GM18508 (cell line): ENCODE measurements at regions not wholly inside any gene's neighbourhood (a gene's known extent, or its start where the extent isn't known, plus 50 kb on each side); places are given as distances from the start of the nearest gene placed in this dataset.

Experiments
- ATAC-seq: cut with Tn5 transposase; IDR thresholded peaks from one replicate; pipeline ENCODE4 v1.9.1; 2021; ENCODE audit warnings: moderate number of reproducible peaks; ENCODE audit not compliant: insufficient read depth, unreplicated experiment

DNA sequence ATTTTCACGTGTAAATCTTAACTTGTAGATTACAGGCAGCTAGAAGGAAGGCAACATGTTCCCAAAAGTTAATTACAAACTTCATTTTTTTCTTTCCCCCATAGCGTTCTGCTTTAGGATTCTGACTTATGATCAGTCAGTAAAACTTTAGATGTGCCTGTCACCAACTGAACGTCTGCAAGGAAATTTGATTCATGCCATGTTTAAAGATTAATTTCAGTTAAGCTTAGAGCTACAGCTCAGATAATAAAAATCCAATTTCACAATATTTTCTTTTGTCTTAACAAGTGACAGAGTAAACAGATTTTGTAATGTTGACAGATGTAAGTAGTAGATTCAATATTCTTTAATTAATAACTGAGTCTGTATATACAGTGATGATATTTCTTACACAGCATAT lies 253.1 kb downstream of the NFKBIZ start:
- no peak for ATAC-seq

DNA sequence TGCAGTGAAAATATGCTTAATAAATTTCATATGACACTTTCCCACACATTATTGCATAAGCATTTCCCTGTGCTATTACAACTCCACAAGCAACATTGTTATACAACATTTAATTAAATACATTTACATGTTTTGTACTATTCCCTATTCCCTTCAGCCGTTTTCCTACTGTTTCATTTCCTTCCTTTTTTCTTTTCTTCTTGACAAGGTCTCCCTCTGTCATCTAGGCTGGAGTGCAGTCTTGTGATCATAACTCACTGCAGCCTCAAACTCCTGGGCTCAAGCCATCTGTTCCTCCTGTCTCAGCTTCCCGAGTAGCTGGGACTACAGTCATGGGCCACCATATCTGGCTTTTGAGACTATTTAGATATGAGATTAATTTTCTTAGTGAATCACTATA lies 254.7 kb downstream of the NFKBIZ start:
- ATAC-seq, result no peak

DNA sequence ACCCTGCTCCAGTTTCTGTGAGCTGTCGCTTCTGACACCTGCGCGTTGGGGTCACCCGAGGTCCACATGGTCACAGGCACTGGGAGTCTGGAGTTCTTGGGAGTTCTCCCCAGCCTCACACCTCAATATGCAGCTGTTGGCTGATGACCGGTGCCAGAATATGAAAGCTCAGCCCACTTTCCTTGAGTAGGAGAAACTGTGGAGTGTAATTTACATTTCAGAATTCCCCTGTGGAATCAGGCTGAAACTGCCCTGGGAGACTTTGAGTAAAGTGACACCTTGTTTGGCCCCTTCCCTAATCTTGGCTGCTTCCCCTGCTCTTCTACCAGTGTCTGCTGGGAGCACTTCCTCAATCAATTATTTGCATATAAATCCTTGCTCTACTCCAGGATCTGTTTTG lies 255.9 kb downstream of the NFKBIZ start:
- ATAC-seq, result no peak

DNA sequence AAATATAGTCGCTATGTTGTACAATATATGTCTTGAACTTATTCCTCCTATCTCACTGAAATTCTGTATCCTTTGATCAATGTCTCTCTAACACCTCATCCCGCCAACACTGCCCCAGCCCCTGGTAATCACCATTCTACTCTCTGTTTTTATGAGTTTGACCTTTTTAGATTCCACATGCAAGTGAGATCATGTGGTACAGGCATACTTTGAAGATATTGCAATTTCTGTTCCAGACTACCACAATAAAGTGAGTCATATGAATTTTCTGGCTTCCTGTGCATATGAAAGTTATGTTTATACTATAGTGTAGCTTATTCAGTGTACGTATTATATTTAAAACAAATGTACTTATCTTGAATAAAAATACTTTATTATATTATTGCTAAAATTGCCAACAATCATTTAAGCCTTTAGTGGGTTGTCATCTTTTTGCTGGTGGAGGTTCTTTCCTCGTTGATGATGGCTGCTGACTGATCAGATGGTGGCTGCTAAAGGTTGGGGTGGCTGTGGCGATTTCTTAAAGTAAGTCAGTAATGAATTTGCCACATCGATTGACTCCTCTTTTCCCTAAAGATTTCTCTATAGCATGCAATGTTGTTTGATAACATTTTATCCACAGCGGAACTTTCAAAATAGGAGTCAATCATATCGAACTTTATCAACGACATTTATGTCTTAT lies 257.2 kb downstream of the NFKBIZ start:
- no peak for ATAC-seq

DNA sequence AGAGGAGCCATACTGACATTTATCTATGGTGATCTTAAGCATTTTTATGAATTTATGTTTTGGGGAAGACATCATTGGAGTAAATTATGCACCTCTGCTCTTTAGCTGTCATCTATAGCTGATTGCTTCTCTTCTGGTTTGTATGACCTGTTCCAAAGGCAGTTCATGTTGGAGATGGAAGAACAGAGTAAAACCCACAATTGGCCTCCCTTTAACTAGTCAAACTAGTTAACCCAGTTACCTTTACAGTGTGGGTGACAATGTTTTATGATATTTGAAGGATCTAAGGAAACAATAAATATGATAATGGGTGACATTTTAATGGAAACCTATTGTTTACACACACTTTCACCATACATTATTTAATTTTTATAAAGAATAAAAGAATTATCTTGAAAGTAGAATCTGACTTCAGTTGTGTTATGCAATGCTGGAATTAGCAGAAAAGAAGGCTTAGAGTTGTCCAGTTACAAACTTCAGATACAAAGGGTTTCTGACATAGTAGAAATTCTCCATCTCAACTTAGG lies 263.5 kb downstream of the NFKBIZ start:
- no peak for ATAC-seq

DNA sequence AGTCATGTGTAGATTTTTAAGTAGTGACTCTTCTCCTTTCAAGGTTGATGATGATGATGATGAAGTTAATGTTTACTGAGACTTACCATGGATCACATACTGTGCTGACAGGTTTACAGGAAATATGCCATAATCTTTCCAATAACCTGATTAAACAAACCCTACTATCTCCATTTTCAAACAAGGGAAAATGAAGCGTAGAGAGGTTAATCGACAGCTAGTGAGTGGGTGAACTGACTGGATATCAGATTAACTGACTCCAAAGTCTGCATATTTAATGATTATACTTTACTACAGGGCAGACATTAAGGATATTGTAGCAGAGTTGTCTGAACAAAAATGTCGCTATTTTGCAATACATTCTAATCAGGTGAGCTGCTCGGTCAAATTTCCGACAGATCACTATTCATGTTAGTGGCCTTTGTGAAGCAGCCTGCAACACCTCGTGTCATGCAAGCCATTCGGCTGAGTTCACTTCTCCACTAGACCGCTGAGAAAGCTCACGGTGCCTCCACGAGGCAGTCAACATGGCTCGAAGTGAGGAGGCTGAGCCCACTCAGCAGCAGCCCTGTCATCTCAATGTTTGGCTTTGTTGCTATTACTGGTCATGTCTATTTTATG lies 264.2 kb downstream of the NFKBIZ start:
- ATAC-seq, result no peak

DNA sequence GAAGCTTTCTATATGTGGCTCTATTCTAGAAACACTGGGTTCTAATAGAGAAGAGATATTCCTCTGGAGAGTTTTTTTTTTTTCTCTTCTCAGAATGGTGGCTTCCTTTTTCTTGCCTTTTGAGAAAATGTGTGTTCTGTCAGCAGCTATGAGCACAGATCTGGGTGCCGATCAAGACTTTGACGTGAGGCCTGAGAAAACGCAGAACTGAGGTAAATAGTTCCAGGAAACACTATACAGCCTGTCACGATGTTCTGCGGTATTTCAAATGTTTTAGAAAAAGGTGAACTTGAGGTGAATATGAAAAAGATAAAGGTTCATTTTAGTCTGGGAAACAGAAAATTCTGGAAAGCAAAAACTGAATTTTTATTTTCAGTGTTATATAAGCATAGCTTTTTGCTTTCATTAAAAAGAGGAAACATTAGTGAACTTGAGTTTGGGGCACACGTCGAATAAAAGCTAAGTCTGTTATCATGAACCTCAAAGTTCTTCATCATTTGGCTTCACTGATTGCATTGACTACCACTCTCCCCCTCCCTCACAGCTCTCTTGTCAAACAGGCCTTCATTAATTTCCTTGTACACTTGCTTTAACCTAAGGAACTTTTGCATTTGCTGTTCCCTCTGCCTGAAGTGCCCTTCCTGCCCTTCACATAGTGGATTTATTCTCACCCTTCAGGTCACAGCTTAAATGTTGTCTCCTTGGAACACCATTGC lies 265.1 kb downstream of the NFKBIZ start:
- no peak for ATAC-seq

DNA sequence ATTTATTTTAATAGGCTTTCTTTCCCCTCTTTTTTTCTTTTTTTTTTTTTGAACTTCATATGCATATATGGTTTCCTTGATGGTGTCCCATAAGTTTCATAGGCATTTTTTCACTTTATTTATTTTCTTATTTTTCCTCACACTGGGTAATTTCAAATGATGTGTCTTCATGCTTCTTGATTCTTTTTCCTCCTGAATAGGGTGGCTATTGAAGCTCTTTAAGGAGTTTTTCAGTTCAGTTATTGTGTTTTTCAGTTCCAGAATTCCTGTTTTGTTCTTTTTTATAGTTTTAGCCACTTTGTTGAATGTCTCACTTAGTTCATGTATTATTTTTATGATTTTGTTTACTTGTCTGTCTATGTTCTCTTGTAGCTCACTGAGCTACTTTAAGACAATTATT lies 273.2 kb downstream of the NFKBIZ start:
- ATAC-seq, result no peak

DNA sequence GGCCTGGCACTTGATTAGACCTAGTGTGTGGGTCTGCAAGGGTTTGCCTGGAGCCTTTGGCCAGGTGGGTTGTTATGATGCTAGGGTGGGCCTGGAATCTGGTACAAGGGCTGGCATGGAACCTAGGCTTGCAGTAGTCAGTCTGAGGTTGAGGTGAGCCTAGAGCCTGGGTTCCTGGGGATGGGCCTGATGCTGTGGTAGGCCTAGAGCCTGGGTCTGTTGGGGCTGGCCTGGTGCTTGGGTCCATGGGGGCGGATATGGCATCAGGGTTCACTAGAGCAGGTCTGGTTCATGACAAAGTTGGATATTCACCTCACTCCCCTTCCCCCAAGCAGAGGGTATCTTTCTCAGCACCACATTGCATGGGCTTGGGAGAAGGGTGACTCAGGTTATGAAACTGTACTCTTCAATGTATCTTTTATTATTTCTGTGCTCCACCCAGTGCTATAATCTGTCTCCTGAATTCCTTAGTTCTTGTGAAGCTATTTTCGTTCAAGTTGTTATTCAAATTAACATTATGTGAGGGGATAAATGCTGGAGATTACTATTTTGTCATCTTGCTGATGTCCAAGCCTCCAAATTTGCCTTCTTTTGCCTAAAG lies 274.4 kb downstream of the NFKBIZ start:
- ATAC-seq, result no peak

DNA sequence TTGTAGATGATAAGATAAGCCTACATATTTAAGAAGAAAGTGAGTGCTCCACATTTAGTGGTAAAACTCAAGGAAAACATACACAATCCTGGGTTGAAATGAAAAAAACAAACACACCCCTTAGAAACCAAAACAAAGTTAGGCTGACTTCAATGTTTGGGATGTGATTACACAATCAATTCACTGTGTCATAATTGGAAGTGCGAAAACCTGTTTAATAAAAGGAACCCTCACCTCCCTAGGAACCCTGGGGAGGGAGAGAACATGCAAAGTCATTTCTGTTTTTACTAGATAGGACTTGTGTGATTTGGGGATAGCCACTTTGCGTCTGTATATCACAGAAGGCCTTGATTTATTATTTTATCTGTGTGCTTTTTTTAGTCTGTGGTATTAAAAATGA lies 275.0 kb downstream of the NFKBIZ start:
- no peak for ATAC-seq

DNA sequence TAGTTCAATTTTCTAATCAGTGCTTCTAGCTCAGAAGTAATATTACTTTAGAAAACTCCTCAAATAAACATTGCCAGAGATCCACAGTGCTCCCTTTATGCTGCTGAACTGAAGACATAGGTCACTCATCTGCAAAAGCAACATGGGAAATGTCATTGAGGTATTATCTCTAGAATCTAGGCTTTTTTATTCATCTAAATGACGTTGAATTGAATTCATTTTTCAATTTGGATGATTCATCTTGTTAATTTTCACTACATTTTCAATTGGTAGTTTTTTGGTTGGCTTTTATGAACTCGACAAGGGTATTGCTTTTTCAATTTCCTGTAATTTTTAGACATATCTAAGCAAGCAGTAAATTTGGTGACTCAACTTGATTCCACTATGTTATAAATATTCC lies 275.4 kb downstream of the NFKBIZ start:
- ATAC-seq, result no peak

DNA sequence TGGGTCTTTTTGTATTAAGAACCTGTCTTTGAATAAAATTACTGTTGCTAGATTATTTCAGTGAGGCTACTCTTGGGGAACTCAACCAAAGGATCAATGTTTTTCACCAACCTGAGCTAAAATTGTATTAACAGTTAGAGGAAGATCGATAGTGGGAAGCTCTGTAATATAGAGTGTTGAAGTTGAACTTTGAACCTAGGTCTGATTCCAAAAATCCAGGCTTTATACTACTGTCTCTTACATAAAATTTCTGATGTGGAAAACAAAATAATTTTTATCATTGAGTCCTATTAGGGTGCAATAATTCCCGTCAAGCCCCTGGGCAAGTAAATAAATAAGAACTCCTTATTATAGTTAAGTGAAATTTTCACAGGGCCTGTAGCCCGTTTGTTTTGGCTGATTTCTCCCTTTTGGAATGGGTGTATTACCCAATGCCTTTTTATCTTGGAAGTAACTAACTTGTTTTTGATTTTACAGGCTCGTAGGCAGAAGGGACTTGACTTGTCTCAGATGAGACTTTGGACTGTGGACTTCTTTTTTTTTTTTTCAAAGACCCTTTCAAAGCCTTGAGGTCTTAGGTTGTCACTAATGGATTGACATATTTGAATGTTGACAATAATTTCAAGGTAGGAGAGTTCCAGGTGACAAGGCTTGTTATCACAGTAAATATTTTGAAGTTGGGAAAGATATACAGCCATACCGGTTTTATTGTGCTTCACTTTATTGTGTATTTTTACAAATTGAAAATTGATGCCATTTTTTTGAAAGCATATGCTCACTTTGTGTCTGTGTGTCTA lies 276.1 kb downstream of the NFKBIZ start:
- ATAC-seq, result no peak

DNA sequence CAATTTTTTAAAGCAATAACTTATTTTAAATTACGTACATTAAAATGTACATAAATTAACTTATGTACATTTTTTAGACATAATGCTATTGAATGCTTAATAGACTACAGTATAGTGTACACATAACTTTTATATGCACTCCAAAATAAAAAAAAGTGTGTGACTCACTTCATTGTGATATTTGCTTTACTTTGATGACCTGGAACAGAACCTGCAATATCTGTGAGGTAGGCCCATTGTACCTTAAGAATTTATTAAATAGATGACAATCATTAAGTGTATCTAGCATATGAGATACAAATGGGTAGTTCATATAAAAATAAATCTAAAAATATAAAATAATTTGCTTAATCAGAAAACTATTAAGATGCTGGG lies 276.7 kb downstream of the NFKBIZ start:
- no peak for ATAC-seq

DNA sequence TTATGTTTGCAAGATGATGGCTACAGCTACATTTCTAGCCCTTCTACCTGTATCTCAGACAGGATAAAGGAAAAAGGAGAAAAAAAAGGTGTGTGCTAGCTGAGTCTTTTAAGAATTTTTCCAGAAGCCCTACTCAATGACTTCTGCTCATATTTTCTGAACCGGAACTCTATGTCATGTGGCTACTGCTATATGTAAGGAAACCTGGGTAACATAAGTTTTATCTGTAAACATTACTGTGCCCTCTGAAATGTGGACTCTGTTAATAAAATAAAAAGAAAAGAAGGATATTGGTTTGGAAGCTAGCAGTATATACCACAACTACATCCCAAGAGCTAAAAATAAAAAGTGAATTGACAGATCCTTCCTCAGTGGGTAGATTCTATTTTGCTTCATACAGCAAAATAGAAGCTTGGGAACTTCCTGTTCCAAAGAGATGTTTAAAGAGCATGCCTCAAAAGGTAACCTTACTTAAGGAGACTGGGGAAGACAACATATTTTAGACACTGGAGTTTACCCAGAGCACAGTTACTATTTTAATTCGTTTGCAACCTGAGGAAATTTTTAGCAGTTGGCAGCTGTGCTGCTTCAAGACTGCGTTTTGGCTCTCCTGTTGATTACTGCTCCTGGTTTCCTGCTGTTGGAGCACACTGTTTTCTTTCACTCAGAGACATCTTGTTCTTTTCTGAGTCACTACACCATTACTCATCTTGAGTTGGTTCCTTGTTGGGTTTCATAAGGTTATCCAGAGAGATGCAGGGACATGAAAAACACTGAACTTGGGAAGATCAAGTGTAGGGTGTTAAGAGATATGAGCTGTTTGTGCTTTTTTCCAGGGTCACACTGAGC lies 280.7 kb downstream of the NFKBIZ start:
- ATAC-seq, result no peak

DNA sequence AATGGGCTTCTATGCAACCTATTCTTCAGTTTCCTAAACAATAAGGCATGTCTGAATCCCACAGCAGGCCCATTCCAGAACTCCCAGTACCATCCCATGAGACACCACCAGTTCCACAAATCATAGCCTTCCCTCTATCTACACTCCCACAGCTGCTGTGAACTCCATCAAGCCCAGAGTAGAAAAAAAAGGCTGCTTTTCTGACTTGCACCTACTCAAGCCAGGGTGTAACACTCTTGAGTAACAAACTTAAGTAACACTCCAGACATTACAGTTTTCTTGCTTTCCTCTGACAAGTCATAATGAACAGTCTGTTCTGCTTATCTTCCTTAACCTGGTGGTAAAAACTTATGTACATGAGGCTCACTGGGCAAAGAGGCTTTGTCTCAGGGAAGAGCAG lies 283.1 kb downstream of the NFKBIZ start:
- ATAC-seq, result no peak

DNA sequence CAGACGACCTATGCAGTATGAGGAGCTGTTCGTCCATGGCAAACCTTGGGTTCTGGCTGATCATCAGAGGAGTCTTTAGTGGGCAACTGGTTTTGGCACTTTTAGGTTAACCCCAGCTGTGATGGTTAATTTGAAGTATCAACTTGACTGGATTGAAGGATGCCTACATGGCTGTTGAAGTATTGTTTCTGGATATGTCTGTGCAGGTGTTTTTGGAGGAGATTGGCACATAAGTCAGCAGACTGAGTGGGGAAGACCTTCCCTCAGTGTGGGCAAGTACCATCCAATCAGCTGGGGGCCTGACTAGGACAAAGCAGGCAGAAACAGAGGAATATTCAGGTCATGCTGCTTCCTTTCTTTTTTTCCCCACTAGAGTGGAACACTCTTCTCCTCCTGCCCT lies 284.1 kb downstream of the NFKBIZ start:
- no peak for ATAC-seq

DNA sequence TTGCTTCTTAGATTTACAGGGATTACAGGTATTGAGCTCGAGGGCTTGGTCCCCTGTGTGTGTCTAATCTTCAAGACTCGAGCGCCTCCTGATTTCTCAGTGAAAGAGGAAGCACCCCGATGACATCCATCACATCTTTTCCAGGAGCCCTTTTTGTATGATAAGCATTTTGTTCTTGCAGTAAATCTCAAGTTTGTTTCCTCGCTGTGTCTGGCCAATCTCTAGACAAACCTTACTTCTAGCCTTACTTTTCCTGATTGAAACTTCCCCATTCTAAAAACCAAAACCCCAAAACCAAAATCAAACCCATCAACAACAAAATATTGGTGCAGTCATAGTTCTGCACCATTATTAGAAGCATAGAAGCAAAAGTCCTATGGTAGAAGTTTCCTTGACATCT lies 286.0 kb downstream of the NFKBIZ start:
- ATAC-seq, result no peak

DNA sequence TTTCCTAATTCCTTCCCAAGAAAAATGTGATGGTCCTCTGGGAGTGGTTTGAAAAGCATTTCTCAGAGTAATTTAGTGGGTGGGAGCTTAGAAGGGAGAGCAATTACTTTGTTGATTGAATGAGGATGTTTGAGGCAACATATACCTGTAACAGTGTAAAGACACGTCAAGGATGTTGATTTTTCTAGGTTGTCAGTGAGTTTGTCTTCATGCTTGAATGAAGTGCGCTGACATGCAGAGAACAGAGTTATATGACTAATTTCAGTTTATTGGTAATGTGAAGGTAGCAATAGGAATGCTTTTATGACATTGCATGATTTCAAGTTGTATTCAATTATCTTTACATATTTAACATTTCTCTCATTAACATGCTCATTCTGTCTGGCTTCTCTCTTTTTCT lies 286.9 kb downstream of the NFKBIZ start:
- no peak for ATAC-seq

DNA sequence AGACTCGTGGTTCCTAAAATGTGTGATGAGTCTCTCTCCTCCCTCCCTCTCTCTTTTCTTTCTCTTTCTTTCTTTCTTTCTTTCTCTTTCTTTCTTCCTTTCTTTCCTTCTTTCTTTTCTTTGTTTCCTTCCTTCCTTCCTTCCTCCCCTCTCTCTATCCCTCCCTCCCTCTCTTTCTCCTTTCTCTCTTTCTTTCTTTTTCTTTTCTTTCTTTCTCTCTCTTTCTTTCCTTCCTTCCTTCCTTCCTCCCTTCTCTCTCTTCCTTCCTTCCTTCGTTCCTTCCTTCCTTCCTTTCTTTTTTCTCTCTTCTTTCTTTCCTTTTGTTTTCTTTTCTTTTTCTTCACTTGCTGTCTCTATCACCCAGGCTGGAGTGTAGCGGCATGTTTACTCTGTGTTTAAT lies 290.8 kb downstream of the NFKBIZ start:
- ATAC-seq, result no peak
